ENCODE measurements at regions not wholly inside any gene's neighbourhood (a gene's known extent, or its start where the extent isn't known, plus 50 kb on each side); places are given as distances from the start of the nearest gene placed in this dataset.
"Not testable (repeated sequence)": the region's sequence is repeated elsewhere in the genome, so short reads cannot be mapped to it uniquely, and the experiment has no call there.

- ATAC-seq (ENCODE audit: insufficient read depth, low FRiP score); H3K9ac ChIP-seq (ENCODE audit: insufficient read depth in 1 of 2, low read length in 2 of 2); H3K27ac ChIP-seq (ENCODE audit: low read depth in 1 of 2, low read length in 1 of 2); H3K4me3 ChIP-seq; H3K27me3 ChIP-seq (ENCODE audit: control insufficient read depth in 3 of 3, insufficient read depth in 3 of 3, low read length in 2 of 3); H3K9me3 ChIP-seq (ENCODE audit: control insufficient read depth in 4 of 4, insufficient read depth in 3 of 4, low read length in 3 of 4); H3K36me3 ChIP-seq (ENCODE audit: control insufficient read depth in 4 of 4, insufficient read depth in 4 of 4, low read length in 4 of 4): not testable (repeated sequence)
- 97 to 98% methylated on average over 14 of the region's 16 CpGs for WGBS, 2 donors
- peaks cover 0 to 13% (median 0%) of the 10 kb centered on the region in 5 donors for H3K4me1 ChIP-seq (ENCODE audit: control insufficient read depth in 5 of 5, insufficient read depth in 5 of 5, low read length in 5 of 5)
- DNase-seq = peak in 1 of 3 donors; percentile 19
Observed at GRCh38 chr5:34190466-34190865, 147.5 kb upstream of the C1QTNF3 start.

- H3K9me3 ChIP-seq (ENCODE audit: control insufficient read depth in 4 of 4, insufficient read depth in 3 of 4, low read length in 3 of 4); H3K4me3 ChIP-seq; H3K27me3 ChIP-seq (ENCODE audit: control insufficient read depth in 3 of 3, insufficient read depth in 3 of 3, low read length in 2 of 3); H3K36me3 ChIP-seq (ENCODE audit: control insufficient read depth in 4 of 4, insufficient read depth in 4 of 4, low read length in 4 of 4); H3K9ac ChIP-seq (ENCODE audit: insufficient read depth in 1 of 2, low read length in 2 of 2); ATAC-seq (ENCODE audit: insufficient read depth, low FRiP score); H3K27ac ChIP-seq (ENCODE audit: low read depth in 1 of 2, low read length in 1 of 2): not testable (repeated sequence)
- 94 to 95% methylated on average over 17 of the region's 17 CpGs for WGBS, 2 donors
- peaks cover 0 to 13% (median 0%) of the 10 kb centered on the region in 5 donors for H3K4me1 ChIP-seq (ENCODE audit: control insufficient read depth in 5 of 5, insufficient read depth in 5 of 5, low read length in 5 of 5)
- peak in 2 of 3 donors; percentile 25 to 29 for DNase-seq
Observed at GRCh38 chr5:34191279-34191744, 148.3 kb upstream of the C1QTNF3 start.

- 92 to 93% methylated on average over 26 of the region's 26 CpGs for WGBS, 2 donors
- H3K27me3 ChIP-seq (ENCODE audit: control insufficient read depth in 3 of 3, insufficient read depth in 3 of 3, low read length in 2 of 3); H3K36me3 ChIP-seq (ENCODE audit: control insufficient read depth in 4 of 4, insufficient read depth in 4 of 4, low read length in 4 of 4); H3K4me3 ChIP-seq; H3K27ac ChIP-seq (ENCODE audit: low read depth in 1 of 2, low read length in 1 of 2); ATAC-seq (ENCODE audit: insufficient read depth, low FRiP score); H3K9me3 ChIP-seq (ENCODE audit: control insufficient read depth in 4 of 4, insufficient read depth in 3 of 4, low read length in 3 of 4); H3K9ac ChIP-seq (ENCODE audit: insufficient read depth in 1 of 2, low read length in 2 of 2): not testable (repeated sequence)
- peaks cover 0 to 13% (median 0%) of the 10 kb centered on the region in 5 donors for H3K4me1 ChIP-seq (ENCODE audit: control insufficient read depth in 5 of 5, insufficient read depth in 5 of 5, low read length in 5 of 5)
- peak; percentile 67 to 88 (median 79) for DNase-seq
Observed at GRCh38 chr5:34192064-34192922, 149.3 kb upstream of the C1QTNF3 start.

- H3K36me3 ChIP-seq (ENCODE audit: control insufficient read depth in 4 of 4, insufficient read depth in 4 of 4, low read length in 4 of 4); H3K9ac ChIP-seq (ENCODE audit: insufficient read depth in 1 of 2, low read length in 2 of 2); DNase-seq; H3K9me3 ChIP-seq (ENCODE audit: control insufficient read depth in 4 of 4, insufficient read depth in 3 of 4, low read length in 3 of 4); H3K27me3 ChIP-seq (ENCODE audit: control insufficient read depth in 3 of 3, insufficient read depth in 3 of 3, low read length in 2 of 3); H3K4me3 ChIP-seq; ATAC-seq (ENCODE audit: insufficient read depth, low FRiP score); H3K27ac ChIP-seq (ENCODE audit: low read depth in 1 of 2, low read length in 1 of 2): not testable (repeated sequence)
- H3K4me1 ChIP-seq (ENCODE audit: control insufficient read depth in 5 of 5, insufficient read depth in 5 of 5, low read length in 5 of 5) = peaks cover 0 to 13% (median 0%) of the 10 kb centered on the region in 5 donors
- WGBS, 2 donors = 94 to 95% methylated on average over 10 of the region's 13 CpGs
Observed at GRCh38 chr5:34192923-34193262, 149.9 kb upstream of the C1QTNF3 start.

- not testable (repeated sequence) for H3K36me3 ChIP-seq (ENCODE audit: control insufficient read depth in 4 of 4, insufficient read depth in 4 of 4, low read length in 4 of 4); H3K9me3 ChIP-seq (ENCODE audit: control insufficient read depth in 4 of 4, insufficient read depth in 3 of 4, low read length in 3 of 4); DNase-seq; H3K9ac ChIP-seq (ENCODE audit: insufficient read depth in 1 of 2, low read length in 2 of 2); ATAC-seq (ENCODE audit: insufficient read depth, low FRiP score); H3K4me3 ChIP-seq; H3K27me3 ChIP-seq (ENCODE audit: control insufficient read depth in 3 of 3, insufficient read depth in 3 of 3, low read length in 2 of 3); H3K27ac ChIP-seq (ENCODE audit: low read depth in 1 of 2, low read length in 1 of 2)
- H3K4me1 ChIP-seq (ENCODE audit: control insufficient read depth in 5 of 5, insufficient read depth in 5 of 5, low read length in 5 of 5) = peaks cover 0 to 13% (median 0%) of the 10 kb centered on the region in 5 donors
- WGBS, 2 donors = 97% methylated on average over 7 of the region's 7 CpGs
Observed at GRCh38 chr5:34193297-34193696, 150.3 kb upstream of the C1QTNF3 start.

- not testable (repeated sequence) for H3K9me3 ChIP-seq (ENCODE audit: control insufficient read depth in 4 of 4, insufficient read depth in 3 of 4, low read length in 3 of 4); H3K36me3 ChIP-seq (ENCODE audit: control insufficient read depth in 4 of 4, insufficient read depth in 4 of 4, low read length in 4 of 4); H3K27ac ChIP-seq (ENCODE audit: low read depth in 1 of 2, low read length in 1 of 2); H3K9ac ChIP-seq (ENCODE audit: insufficient read depth in 1 of 2, low read length in 2 of 2); ATAC-seq (ENCODE audit: insufficient read depth, low FRiP score); H3K27me3 ChIP-seq (ENCODE audit: control insufficient read depth in 3 of 3, insufficient read depth in 3 of 3, low read length in 2 of 3); H3K4me3 ChIP-seq
- DNase-seq = peak in 1 of 3 donors; percentile 16
- peaks cover 0 to 13% (median 0%) of the 10 kb centered on the region in 5 donors for H3K4me1 ChIP-seq (ENCODE audit: control insufficient read depth in 5 of 5, insufficient read depth in 5 of 5, low read length in 5 of 5)
- 63 to 67% methylated on average over 2 of the region's 3 CpGs for WGBS, 2 donors
Observed at GRCh38 chr5:34193804-34194203, 150.8 kb upstream of the C1QTNF3 start.

GRCh38 chr5:34196091-34196490, 153.1 kb upstream of the C1QTNF3 start:
- WGBS, 2 donors = 96 to 98% methylated on average over 6 to 7 of the region's 7 CpGs
- H3K9me3 ChIP-seq (ENCODE audit: control insufficient read depth in 4 of 4, insufficient read depth in 3 of 4, low read length in 3 of 4); H3K9ac ChIP-seq (ENCODE audit: insufficient read depth in 1 of 2, low read length in 2 of 2); H3K27me3 ChIP-seq (ENCODE audit: control insufficient read depth in 3 of 3, insufficient read depth in 3 of 3, low read length in 2 of 3); H3K36me3 ChIP-seq (ENCODE audit: control insufficient read depth in 4 of 4, insufficient read depth in 4 of 4, low read length in 4 of 4); ATAC-seq (ENCODE audit: insufficient read depth, low FRiP score); H3K4me3 ChIP-seq; H3K27ac ChIP-seq (ENCODE audit: low read depth in 1 of 2, low read length in 1 of 2); DNase-seq: not testable (repeated sequence)
- H3K4me1 ChIP-seq (ENCODE audit: control insufficient read depth in 5 of 5, insufficient read depth in 5 of 5, low read length in 5 of 5) = peaks cover 0 to 13% (median 0%) of the 10 kb centered on the region in 5 donors

GRCh38 chr5:34205347-34205746, 162.3 kb upstream of the C1QTNF3 start:
- H3K27ac ChIP-seq (ENCODE audit: low read depth in 1 of 2, low read length in 1 of 2); H3K27me3 ChIP-seq (ENCODE audit: control insufficient read depth in 3 of 3, insufficient read depth in 3 of 3, low read length in 2 of 3); H3K36me3 ChIP-seq (ENCODE audit: control insufficient read depth in 4 of 4, insufficient read depth in 4 of 4, low read length in 4 of 4); ATAC-seq (ENCODE audit: insufficient read depth, low FRiP score); H3K4me3 ChIP-seq; H3K9ac ChIP-seq (ENCODE audit: insufficient read depth in 1 of 2, low read length in 2 of 2); H3K9me3 ChIP-seq (ENCODE audit: control insufficient read depth in 4 of 4, insufficient read depth in 3 of 4, low read length in 3 of 4); H3K4me1 ChIP-seq (ENCODE audit: control insufficient read depth in 5 of 5, insufficient read depth in 5 of 5, low read length in 5 of 5); DNase-seq: not testable (repeated sequence)
- 92 to 94% methylated on average over 1 of the region's 1 CpG for WGBS, 2 donors

All from lung (tissue), 9 donors.